ENCODE measurements at regions not wholly inside any gene's neighbourhood (a gene's known extent, or its start where the extent isn't known, plus 50 kb on each side); places are given as distances from the start of the nearest gene placed in this dataset.
"Not testable (repeated sequence)": the region's sequence is repeated elsewhere in the genome, so short reads cannot be mapped to it uniquely, and the experiment has no call there.

DNA sequence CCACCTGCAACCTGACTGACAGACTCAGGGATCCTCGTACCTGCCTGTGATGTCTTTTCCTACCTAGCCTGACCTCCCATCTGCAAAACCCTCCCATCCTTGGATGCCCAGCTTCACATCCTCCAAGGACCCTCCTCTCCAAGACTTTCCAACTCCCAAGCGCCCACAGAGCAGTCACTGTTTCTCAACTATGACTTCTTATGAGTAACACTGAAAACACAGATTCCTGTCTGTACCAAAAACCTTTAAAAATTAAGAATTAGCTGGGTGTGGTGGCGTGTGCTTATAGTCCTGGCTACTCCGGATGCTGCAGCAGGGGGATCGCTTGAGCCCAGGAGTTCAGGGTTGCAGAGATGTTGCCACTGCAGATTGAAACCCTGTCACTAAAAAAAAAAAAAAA is 181.9 kb downstream of the PSMG1 start:
- Histone ChIP-seq H3K4me3 (no peak overlapping the region), H3K36me3 (no peaks in the 10 kb centered on the region), H3K27me3 (no peaks in the 10 kb centered on the region), H3K27ac (no peak overlapping the region), H3K9me3 (peaks cover 0 to 5% of the 10 kb centered on the region in 2 donors), H3K4me1 (peaks cover 9 to 23% of the 10 kb centered on the region in 2 donors)
- DNase-seq (ENCODE audit: low spot score in 2 of 2) = no peak
- intact Hi-C loops (cut with DNase I) = no loop called here
- TF ChIP-seq CTCF (IDR thresholded peaks at IDR 0.05) = no peak

DNA sequence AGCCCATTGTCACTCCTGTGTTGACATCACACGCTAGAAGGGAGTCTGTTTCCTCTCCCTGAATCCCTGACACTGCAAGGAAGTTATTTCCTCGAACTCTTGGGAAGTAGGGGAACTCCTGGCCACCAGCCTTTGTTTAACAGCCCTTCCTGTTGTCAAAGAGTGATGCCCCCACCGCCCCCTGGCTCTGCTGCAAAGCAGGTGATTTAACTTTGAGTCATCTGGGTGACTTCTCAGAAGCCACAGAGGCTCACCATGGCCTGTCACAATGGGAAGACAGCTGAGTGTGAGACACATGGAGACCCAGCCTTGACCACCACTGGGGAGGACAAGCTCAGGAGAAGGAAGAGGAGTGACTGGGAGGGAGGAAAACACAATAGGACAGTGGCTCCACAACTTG is 182.8 kb downstream of the PSMG1 start:
- Histone ChIP-seq H3K27ac (no peak overlapping the region), H3K9me3 (no peaks in the 10 kb centered on the region), H3K27me3 (no peaks in the 10 kb centered on the region), H3K36me3 (no peaks in the 10 kb centered on the region), H3K4me3 (no peak overlapping the region), H3K4me1 (peaks cover 4 to 20% of the 10 kb centered on the region in 2 donors)
- TF ChIP-seq CTCF (IDR thresholded peaks at IDR 0.05) = no peak
- no peak for DNase-seq (ENCODE audit: low spot score in 2 of 2)
- intact Hi-C loops (cut with DNase I) = no loop called here

- Histone ChIP-seq H3K9me3 (no peaks in the 10 kb centered on the region), H3K4me3 (no peak overlapping the region), H3K27me3 (no peaks in the 10 kb centered on the region), H3K27ac (no peak overlapping the region), H3K4me1 (peaks cover 7 to 21% of the 10 kb centered on the region in 2 donors), H3K36me3 (no peaks in the 10 kb centered on the region)
- intact Hi-C loops (cut with DNase I) = no loop called here
- no peak for TF ChIP-seq CTCF (IDR thresholded peaks at IDR 0.05)
- DNase-seq (ENCODE audit: low spot score in 2 of 2) = no peak
Observed at GRCh38 chr21:38999161-38999560, 184.1 kb downstream of the PSMG1 start.

- intact Hi-C loops (cut with DNase I); H3K36me3 ChIP-seq; DNase-seq (ENCODE audit: low spot score in 2 of 2); H3K27ac ChIP-seq; H3K27me3 ChIP-seq; H3K9me3 ChIP-seq; H3K4me3 ChIP-seq: not testable (repeated sequence)
- peaks cover 7 to 23% of the 10 kb centered on the region in 2 donors for H3K4me1 ChIP-seq
Observed at GRCh38 chr21:38998281-38998680, 185.0 kb downstream of the PSMG1 start.

DNA sequence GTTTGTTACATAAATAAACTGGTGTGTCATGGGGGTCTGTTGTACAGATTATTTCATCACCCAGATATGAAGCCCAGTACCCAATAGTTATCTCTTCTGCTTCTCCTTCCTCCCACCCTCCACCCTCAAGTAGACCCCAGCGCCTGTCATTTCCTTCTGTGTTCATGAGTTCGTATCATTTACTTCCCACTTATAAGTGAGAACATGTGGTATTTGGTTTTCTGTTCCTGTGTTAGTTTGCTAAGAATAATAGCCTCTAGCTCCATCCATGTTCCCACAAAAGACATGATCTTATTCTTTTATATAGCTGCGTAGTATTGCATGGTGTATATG is 185.4 kb downstream of the PSMG1 start:
- H3K36me3 ChIP-seq; H3K4me3 ChIP-seq; intact Hi-C loops (cut with DNase I); H3K9me3 ChIP-seq; H3K27me3 ChIP-seq; DNase-seq (ENCODE audit: low spot score in 2 of 2); H3K27ac ChIP-seq: not testable (repeated sequence)
- H3K4me1 ChIP-seq = peaks cover 7 to 24% of the 10 kb centered on the region in 2 donors

DNA sequence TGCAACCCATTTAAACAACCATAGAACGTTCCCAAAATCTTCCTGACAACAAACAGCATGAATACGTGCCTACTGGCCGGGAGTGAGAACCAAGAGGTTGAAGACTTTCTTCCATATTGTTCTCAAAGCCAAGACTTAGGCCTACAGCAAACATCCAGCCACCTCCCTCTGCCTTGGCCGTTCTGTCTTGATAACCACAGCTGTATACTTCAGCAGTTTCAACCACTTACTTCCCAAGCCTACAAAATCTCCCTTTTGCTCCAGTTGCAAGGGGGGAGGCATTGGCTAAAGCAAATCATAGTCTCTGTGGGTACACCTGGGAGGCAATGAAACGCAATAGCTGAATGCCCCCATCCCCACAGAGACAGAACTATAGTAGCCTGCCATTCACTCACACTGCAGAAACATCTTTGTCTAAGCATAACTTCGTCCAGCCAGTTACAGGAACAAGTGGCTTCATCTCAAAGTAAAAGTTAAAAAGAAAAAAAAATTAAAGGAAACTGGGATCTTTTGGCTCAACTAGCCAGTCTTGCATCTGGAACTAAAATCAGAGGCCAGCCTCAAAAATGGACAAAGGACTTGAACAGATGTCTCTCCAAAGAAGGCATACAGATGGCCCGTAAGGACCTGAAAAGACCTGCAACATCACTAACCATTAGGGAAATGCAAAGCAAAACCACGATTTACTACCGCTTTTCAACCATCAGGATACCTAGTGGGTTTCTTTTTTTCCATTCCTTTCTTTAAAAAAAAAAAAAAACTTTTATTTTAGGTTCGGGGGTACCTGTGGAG is 186.0 kb downstream of the PSMG1 start:
- H3K4me3 ChIP-seq = no peak overlapping the region
- no peaks in the 10 kb centered on the region for H3K27me3 ChIP-seq
- intact Hi-C loops (cut with DNase I) = no loop called here
- no peaks in the 10 kb centered on the region for H3K9me3 ChIP-seq
- H3K36me3 ChIP-seq = no peaks in the 10 kb centered on the region
- peaks cover 10 to 30% of the 10 kb centered on the region in 2 donors for H3K4me1 ChIP-seq
- H3K27ac ChIP-seq = no peak overlapping the region
- DNase-seq (ENCODE audit: low spot score in 2 of 2) = no peak
- no peak for TF ChIP-seq CTCF (IDR thresholded peaks at IDR 0.05)

- no peak for TF ChIP-seq CTCF (IDR thresholded peaks at IDR 0.05)
- DNase-seq (ENCODE audit: low spot score in 2 of 2) = no peak
- Histone ChIP-seq H3K4me1 (peaks cover 10 to 39% of the 10 kb centered on the region in 2 donors), H3K27ac (no peak overlapping the region), H3K4me3 (no peak overlapping the region), H3K36me3 (no peaks in the 10 kb centered on the region), H3K27me3 (no peaks in the 10 kb centered on the region), H3K9me3 (no peaks in the 10 kb centered on the region)
- intact Hi-C loops (cut with DNase I) = no loop called here
Observed at GRCh38 chr21:38996355-38996754, 186.9 kb downstream of the PSMG1 start.
